Epidermal melanocyte (primary cell): ENCODE measurements at regions not wholly inside any gene's neighbourhood (a gene's known extent, or its start where the extent isn't known, plus 50 kb on each side); places are given as distances from the start of the nearest gene placed in this dataset.

Experiments
- DNase-seq: peaks from one replicate; pipeline ENCODE4 v3.0.0; 2011; ENCODE audit warnings: low spot score; ENCODE audit not compliant: insufficient read length

GRCh38 chr18:64333584-64333983 is 184.7 kb upstream of the LINC00305 start:
- DNase-seq, result no peak

- DNase-seq, result no peak
These were observed 183.9 kb upstream of the LINC00305 start for GRCh38 chr18:64332835-64333234.

GRCh38 chr18:64331419-64331818 is 182.5 kb upstream of the LINC00305 start:
- no peak for DNase-seq

- no peak for DNase-seq
These were observed 182.0 kb upstream of the LINC00305 start for GRCh38 chr18:64330931-64331330.

GRCh38 chr18:64330161-64330560 is 181.3 kb upstream of the LINC00305 start:
- DNase-seq, result no peak

- no peak for DNase-seq
These were observed 173.3 kb upstream of the LINC00305 start for GRCh38 chr18:64322189-64322588.

GRCh38 chr18:64318547-64318946 is 169.7 kb upstream of the LINC00305 start:
- DNase-seq, result no peak

GRCh38 chr18:64311859-64312258 is 163.0 kb upstream of the LINC00305 start:
- DNase-seq, result no peak

- DNase-seq, result no peak
These were observed 147.0 kb upstream of the LINC00305 start for GRCh38 chr18:64295839-64296238.

- DNase-seq, result no peak
These were observed 146.1 kb upstream of the LINC00305 start for GRCh38 chr18:64294967-64295366.

GRCh38 chr18:64288432-64288831 is 139.5 kb upstream of the LINC00305 start:
- no peak for DNase-seq

- no peak for DNase-seq
These were observed 139.0 kb upstream of the LINC00305 start for GRCh38 chr18:64287926-64288325.

GRCh38 chr18:64283059-64283458 is 134.2 kb upstream of the LINC00305 start:
- no peak for DNase-seq

GRCh38 chr18:64278026-64278425 is 129.1 kb upstream of the LINC00305 start:
- DNase-seq, result no peak

- no peak for DNase-seq
These were observed 127.6 kb upstream of the LINC00305 start for GRCh38 chr18:64276311-64277090.

GRCh38 chr18:64275593-64276300 is 126.9 kb upstream of the LINC00305 start:
- no peak for DNase-seq

GRCh38 chr18:64273724-64274123 is 124.8 kb upstream of the LINC00305 start:
- no peak for DNase-seq

GRCh38 chr18:64271975-64272659 is 123.2 kb upstream of the LINC00305 start:
- DNase-seq, result no peak

GRCh38 chr18:64271246-64271645 is 122.4 kb upstream of the LINC00305 start:
- DNase-seq, result no peak

GRCh38 chr18:64270608-64271007 is 121.7 kb upstream of the LINC00305 start:
- DNase-seq, result no peak

- DNase-seq, result no peak
These were observed 121.2 kb upstream of the LINC00305 start for GRCh38 chr18:64270121-64270520.

- DNase-seq, result no peak
These were observed 115.3 kb upstream of the LINC00305 start for GRCh38 chr18:64264171-64264570.
